Esophagus (tissue), 2 donors: ENCODE measurements at regions not wholly inside any gene's neighbourhood (a gene's known extent, or its start where the extent isn't known, plus 50 kb on each side); places are given as distances from the start of the nearest gene placed in this dataset.
A peak's percentile ranks its signal among the peaks of the same experiment; 100 is the strongest.

Experiments
- H3K27ac ChIP-seq, 2 donors: one replicate each; pipeline ENCODE4 v1.5.1; 2013; ENCODE audit warnings: low read depth in 2 of 2, mild to moderate bottlenecking in 2 of 2, inconsistent platforms in 1 of 2, low read length in 1 of 2, moderate library complexity in 1 of 2
- H3K27me3 ChIP-seq, 2 donors: one replicate each; pipeline ENCODE4 v1.6.1; 2013; ENCODE audit warnings: low read length in 2 of 2, control low read depth in 1 of 2, mild to moderate bottlenecking in 1 of 2; ENCODE audit not compliant: insufficient read depth in 2 of 2, control insufficient read depth in 1 of 2
- H3K36me3 ChIP-seq, 2 donors: one replicate each; pipeline ENCODE4 v1.6.1; 2013; ENCODE audit warnings: low read length in 1 of 2; ENCODE audit not compliant: control insufficient read depth in 2 of 2, insufficient read depth in 2 of 2
- H3K4me1 ChIP-seq, 2 donors: one replicate each; pipeline ENCODE4 v1.6.1; 2013; ENCODE audit warnings: low read length in 1 of 2; ENCODE audit not compliant: control insufficient read depth in 2 of 2, insufficient read depth in 2 of 2
- H3K4me3 ChIP-seq, 2 donors: one replicate each; pipeline ENCODE4 v1.5.1; 2013; ENCODE audit warnings: low read length in 2 of 2, mild to moderate bottlenecking in 2 of 2, low read depth in 1 of 2, moderate library complexity in 1 of 2
- H3K9me3 ChIP-seq, 2 donors: one replicate each; pipeline ENCODE4 v1.6.1; 2013; ENCODE audit warnings: mild to moderate bottlenecking in 2 of 2, low read depth in 1 of 2, low read length in 1 of 2, moderate library complexity in 1 of 2; ENCODE audit not compliant: control insufficient read depth in 2 of 2, insufficient read depth in 1 of 2
- WGBS, 2 donors: extraction: QIAGEN DNeasy Blood & Tissue Kit; methylation state at CpG; one replicate each; pipeline ENCODE4 v1.1.7; 2013; 5-methylcytosine and 5-hydroxymethylcytosine counted together
- donor health status: healthy with polysubstance abuse.
- donor health status: Bipolar disorder and iron deficiency.

- no peaks in the 10 kb centered on the region for H3K27me3 ChIP-seq
- 91 to 93% methylated on average over 4 of the region's 4 CpGs for WGBS, 2 donors
- no peaks in the 10 kb centered on the region for H3K36me3 ChIP-seq
- H3K4me3 ChIP-seq: no peak overlapping the region
- no peak overlapping the region for H3K27ac ChIP-seq
- peaks cover 0 to 2% of the 10 kb centered on the region in 2 donors for H3K4me1 ChIP-seq
- no peaks in the 10 kb centered on the region for H3K9me3 ChIP-seq
Measured at GRCh38 chr15:62753518-62754221, 288.9 kb upstream of the TPM1 start.

- Histone ChIP-seq H3K4me1 (peaks cover 0 to 2% of the 10 kb centered on the region in 2 donors), H3K27ac (no peak overlapping the region), H3K9me3 (no peaks in the 10 kb centered on the region), H3K36me3 (no peaks in the 10 kb centered on the region), H3K4me3 (no peak overlapping the region), H3K27me3 (no peaks in the 10 kb centered on the region)
- 86 to 95% methylated on average over 6 of the region's 6 CpGs for WGBS, 2 donors
Measured at GRCh38 chr15:62756326-62756994, 286.1 kb upstream of the TPM1 start.

GRCh38 chr15:62756995-62757360 is 285.6 kb upstream of the TPM1 start:
- H3K9me3 ChIP-seq: no peaks in the 10 kb centered on the region
- no peaks in the 10 kb centered on the region for H3K27me3 ChIP-seq
- H3K36me3 ChIP-seq: peaks cover 0 to 1% of the 10 kb centered on the region in 2 donors
- H3K27ac ChIP-seq: no peak overlapping the region
- WGBS, 2 donors: 94 to 97% methylated on average over 1 of the region's 1 CpG
- H3K4me1 ChIP-seq: peaks cover 0 to 2% of the 10 kb centered on the region in 2 donors
- no peak overlapping the region for H3K4me3 ChIP-seq

GRCh38 chr15:62757535-62757934 is 285.0 kb upstream of the TPM1 start:
- peaks cover 0 to 4% of the 10 kb centered on the region in 2 donors for H3K36me3 ChIP-seq
- 86 to 91% methylated on average over 10 of the region's 10 CpGs for WGBS, 2 donors
- H3K27ac ChIP-seq: no peak overlapping the region
- no peaks in the 10 kb centered on the region for H3K27me3 ChIP-seq
- peaks cover 0 to 2% of the 10 kb centered on the region in 2 donors for H3K4me1 ChIP-seq
- H3K9me3 ChIP-seq: no peaks in the 10 kb centered on the region
- no peak overlapping the region for H3K4me3 ChIP-seq

- H3K36me3 ChIP-seq: peaks cover 0 to 4% of the 10 kb centered on the region in 2 donors
- no peak overlapping the region for H3K4me3 ChIP-seq
- no peaks in the 10 kb centered on the region for H3K27me3 ChIP-seq
- H3K4me1 ChIP-seq: peaks cover 0 to 2% of the 10 kb centered on the region in 2 donors
- peak overlapping the region; percentile 40 to 66 for H3K27ac ChIP-seq
- WGBS, 2 donors: 30 to 37% methylated on average over 11 of the region's 11 CpGs
- no peaks in the 10 kb centered on the region for H3K9me3 ChIP-seq
Measured at GRCh38 chr15:62758126-62758951, 284.2 kb upstream of the TPM1 start.

- Histone ChIP-seq H3K36me3 (peaks cover 0 to 4% of the 10 kb centered on the region in 2 donors), H3K27ac (peak overlapping the region in 1 of 2 donors; percentile 40), H3K9me3 (no peaks in the 10 kb centered on the region), H3K4me1 (peaks cover 0 to 2% of the 10 kb centered on the region in 2 donors), H3K27me3 (no peaks in the 10 kb centered on the region), H3K4me3 (no peak overlapping the region)
- 77 to 81% methylated on average over 4 of the region's 4 CpGs for WGBS, 2 donors
Measured at GRCh38 chr15:62758952-62759349, 283.6 kb upstream of the TPM1 start.

- Histone ChIP-seq H3K27ac (no peak overlapping the region), H3K36me3 (peaks cover 0 to 4% of the 10 kb centered on the region in 2 donors), H3K27me3 (no peaks in the 10 kb centered on the region), H3K4me1 (peaks cover 0 to 2% of the 10 kb centered on the region in 2 donors), H3K9me3 (no peaks in the 10 kb centered on the region), H3K4me3 (no peak overlapping the region)
- 70 to 84% methylated on average over 3 of the region's 3 CpGs for WGBS, 2 donors
Measured at GRCh38 chr15:62760538-62760937, 282.0 kb upstream of the TPM1 start.

- no peak overlapping the region for H3K4me3 ChIP-seq
- no peaks in the 10 kb centered on the region for H3K4me1 ChIP-seq
- no peak overlapping the region for H3K27ac ChIP-seq
- H3K36me3 ChIP-seq: peaks cover 4% of the 10 kb centered on the region in 2 donors
- 88 to 90% methylated on average over 4 of the region's 4 CpGs for WGBS, 2 donors
- no peaks in the 10 kb centered on the region for H3K9me3 ChIP-seq
- no peaks in the 10 kb centered on the region for H3K27me3 ChIP-seq
Measured at GRCh38 chr15:62765916-62766315, 276.6 kb upstream of the TPM1 start.

GRCh38 chr15:62766599-62766998 is 275.9 kb upstream of the TPM1 start:
- Histone ChIP-seq H3K27ac (no peak overlapping the region), H3K4me3 (no peak overlapping the region), H3K27me3 (no peaks in the 10 kb centered on the region), H3K9me3 (no peaks in the 10 kb centered on the region), H3K36me3 (peaks cover 4% of the 10 kb centered on the region in 2 donors), H3K4me1 (no peaks in the 10 kb centered on the region)
- 88 to 89% methylated on average over 4 of the region's 4 CpGs for WGBS, 2 donors
